GM19035 (cell line): ENCODE measurements at regions not wholly inside any gene's neighbourhood (a gene's known extent, or its start where the extent isn't known, plus 50 kb on each side); places are given as distances from the start of the nearest gene placed in this dataset.
"Not testable (repeated sequence)": the region's sequence is repeated elsewhere in the genome, so short reads cannot be mapped to it uniquely, and the experiment has no call there.

Experiments
- ATAC-seq: cut with Tn5 transposase; IDR thresholded peaks from one replicate; pipeline ENCODE4 v1.9.1; 2021; ENCODE audit not compliant: unreplicated experiment

- ATAC-seq, result no peak
Observed at GRCh38 chr14:22266142-22266442, 322.9 kb downstream of the DAD1 start.

DNA sequence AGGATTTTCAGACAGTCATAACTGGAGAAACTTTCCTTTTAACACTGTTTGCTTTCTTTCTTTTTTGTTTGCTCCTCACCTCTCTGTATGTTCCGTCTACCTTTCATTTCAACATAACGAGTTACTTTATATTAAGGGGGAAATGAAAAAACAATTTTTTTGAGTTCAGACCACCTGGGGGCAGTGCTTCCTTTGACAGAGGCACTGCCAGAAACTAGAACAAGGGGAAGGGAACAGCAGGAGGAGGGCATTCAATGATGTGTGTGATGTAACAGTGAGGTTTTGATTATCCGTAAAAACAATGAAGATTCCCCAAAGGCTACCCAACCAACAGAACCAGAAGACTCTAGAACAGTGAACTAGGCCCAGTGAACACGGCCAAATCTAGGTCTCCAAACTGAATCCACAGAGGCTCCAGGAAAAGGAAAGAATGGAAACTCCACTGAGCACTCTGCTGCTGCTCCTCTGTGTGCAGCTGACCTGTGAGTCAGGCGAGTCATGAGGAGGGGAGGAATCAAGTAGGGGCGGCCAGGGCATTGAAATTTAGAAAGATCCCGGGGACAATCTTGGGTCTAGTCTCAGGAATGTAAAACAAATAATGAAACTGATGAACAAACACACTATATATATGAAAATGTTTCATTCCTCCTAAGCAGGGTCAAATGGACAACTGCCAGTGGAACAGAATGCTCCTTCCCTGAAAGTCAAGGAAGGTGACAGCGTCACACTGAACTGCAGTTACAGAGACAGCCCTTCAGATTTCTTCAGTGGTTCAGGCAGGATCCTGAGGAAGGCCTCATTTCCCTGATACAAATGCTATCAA lies 323.5 kb downstream of the DAD1 start:
- no peak for ATAC-seq

GRCh38 chr14:22264759-22265158 lies 324.3 kb downstream of the DAD1 start:
- ATAC-seq, result no peak

DNA sequence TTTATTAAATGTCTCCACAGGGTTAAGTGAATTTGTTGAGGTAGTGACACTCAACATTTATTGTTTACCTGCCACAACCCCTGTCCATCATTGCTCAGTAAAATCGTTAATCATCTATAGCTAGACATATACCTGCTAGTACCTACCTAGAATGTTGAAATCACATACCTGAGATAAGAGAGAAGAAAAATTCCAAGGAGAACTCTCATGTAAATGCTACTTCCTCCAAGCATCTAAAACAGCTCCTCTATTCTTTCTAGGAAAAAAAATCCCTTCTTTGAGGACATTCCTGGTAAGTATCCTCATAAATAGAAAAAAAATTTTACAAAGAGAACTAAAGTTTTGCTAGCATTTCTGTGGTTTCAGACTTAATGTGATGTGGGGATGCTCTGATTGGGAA lies 325.1 kb downstream of the DAD1 start:
- ATAC-seq, result no peak

- ATAC-seq, result no peak
Observed at GRCh38 chr14:22262881-22263280, 326.1 kb downstream of the DAD1 start.

DNA sequence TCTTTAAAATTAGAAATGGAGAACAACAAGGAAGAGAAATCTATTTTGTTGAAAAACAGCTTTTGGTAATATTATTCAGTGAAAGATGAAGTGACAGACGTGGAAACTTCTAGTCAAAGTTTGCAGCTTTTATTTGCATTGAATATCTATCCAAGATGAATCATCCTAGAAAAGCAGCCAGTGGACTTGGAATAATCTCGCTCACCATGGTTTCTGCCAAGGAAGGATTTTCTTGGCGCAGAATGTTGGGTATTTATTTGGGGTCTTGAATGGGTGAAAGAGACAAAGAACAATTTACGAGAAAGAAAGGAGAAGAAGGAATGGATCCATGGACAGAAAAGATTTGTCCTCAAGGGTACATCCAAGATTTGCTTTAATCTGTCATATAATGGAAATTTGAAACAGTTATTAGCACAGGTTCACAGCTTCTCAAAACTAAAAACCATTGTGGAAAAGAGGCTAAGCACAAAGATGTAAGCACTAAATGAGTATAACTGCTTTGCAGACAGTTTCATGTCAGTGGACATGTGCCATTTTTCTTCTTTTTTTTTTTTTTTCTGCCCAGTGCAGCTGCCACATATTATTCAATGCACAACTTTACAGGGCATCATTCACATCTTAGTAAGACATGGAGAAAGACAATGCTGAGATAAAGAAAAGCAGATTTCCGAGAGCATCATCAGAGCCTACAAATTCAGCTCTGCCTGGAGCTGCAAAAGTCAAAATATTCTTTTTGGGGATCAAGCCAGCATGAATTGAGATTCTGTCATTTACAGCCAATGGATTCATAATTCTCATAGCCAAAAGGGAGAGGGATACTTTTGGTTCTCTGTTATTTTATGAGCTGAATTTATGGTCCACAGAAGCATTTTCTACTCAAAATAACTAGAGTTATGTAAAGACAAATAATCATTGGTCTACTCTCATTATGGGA lies 333.7 kb downstream of the DAD1 start:
- ATAC-seq, result no peak

DNA sequence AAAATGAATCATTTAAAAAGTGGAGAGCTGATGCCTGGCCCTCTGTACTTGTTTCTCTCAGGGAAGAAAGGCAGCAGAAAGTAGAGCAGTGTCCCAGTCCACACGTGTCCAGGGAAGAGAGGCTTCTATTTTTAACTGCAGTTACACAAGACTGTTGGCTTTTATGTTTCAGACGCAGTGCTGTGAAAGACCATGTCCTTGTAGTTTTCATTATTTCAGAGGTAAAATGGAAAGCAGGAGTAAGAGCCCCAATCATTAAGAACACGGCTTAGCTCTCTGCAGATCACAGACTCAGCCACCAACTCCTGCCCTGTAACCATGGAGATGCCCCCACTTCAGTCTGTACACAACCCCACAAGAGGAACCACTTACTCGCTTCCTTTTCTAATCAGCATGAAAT lies 336.3 kb downstream of the DAD1 start:
- ATAC-seq, result no peak

GRCh38 chr14:22251090-22251489 lies 337.9 kb downstream of the DAD1 start:
- ATAC-seq, result no peak

DNA sequence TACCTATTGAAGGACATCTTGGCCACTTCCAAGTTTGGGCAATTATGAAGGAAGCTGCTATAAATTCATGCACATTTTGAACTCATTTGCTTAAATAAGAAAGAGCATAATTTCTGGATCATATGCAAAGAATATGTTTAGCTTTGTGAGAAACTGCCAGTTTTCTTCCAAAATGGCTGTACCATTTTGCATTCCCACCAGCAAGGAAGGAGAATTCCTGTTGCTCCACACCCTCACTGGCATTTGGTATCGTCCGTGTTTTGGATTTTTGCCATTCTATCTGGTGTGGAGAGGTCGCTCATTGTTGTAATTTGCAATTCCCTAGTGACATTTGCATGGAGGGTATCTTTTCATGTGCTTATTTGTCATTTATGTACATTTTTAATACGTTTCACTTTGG lies 339.3 kb downstream of the DAD1 start:
- no peak for ATAC-seq

GRCh38 chr14:22243971-22244581 lies 344.9 kb downstream of the DAD1 start:
- no peak for ATAC-seq

GRCh38 chr14:22238320-22238719 lies 350.7 kb downstream of the DAD1 start:
- ATAC-seq, result not testable (repeated sequence)

GRCh38 chr14:22233377-22233776 lies 355.6 kb downstream of the DAD1 start:
- no peak for ATAC-seq

- ATAC-seq, result no peak
Observed at GRCh38 chr14:22232933-22233332, 356.1 kb downstream of the DAD1 start.

- no peak for ATAC-seq
Observed at GRCh38 chr14:22232486-22232885, 356.5 kb downstream of the DAD1 start.

DNA sequence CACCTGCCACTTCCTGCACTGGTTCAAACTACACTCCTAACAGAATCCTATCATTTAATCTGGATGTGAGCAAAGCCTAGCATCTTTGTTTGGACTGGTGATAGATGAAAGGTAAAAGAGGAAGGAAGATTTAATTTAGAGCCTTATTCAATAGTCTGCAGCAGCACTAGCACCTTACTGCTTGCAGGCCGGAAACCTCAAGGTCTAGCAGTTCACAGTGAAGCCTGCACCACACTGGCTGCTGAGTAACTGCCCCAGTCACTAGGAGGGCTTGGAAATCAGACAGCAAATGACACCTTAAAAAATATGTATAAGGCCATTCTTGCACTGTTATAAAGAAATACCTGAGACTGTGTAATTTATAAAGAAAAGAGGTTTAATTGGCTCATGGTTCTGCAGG lies 358.0 kb downstream of the DAD1 start:
- peak; percentile 59 for ATAC-seq

DNA sequence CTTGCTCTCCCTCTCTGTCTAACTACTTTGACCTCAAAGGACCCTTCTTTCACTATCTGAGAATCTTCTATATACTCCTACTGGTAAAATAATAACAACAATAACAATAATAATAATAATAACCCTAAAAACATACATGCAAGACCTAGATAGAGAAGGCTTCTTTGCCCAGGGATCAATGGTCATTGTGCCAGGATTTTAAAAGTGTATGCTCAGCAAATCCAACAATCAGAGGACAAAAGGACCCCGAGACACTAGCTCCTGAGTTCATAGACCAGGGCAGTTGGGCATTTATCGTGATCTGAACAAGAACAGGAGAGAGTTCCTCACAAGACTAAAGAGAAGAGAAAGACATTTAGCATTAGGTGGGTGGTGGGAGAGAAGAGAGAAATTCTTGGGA lies 358.5 kb downstream of the DAD1 start:
- ATAC-seq, result no peak

GRCh38 chr14:22227084-22227483 lies 361.9 kb downstream of the DAD1 start:
- ATAC-seq, result no peak

- ATAC-seq, result no peak
Observed at GRCh38 chr14:22226381-22226780, 362.6 kb downstream of the DAD1 start.

GRCh38 chr14:22225516-22226140 lies 363.4 kb downstream of the DAD1 start:
- no peak for ATAC-seq

DNA sequence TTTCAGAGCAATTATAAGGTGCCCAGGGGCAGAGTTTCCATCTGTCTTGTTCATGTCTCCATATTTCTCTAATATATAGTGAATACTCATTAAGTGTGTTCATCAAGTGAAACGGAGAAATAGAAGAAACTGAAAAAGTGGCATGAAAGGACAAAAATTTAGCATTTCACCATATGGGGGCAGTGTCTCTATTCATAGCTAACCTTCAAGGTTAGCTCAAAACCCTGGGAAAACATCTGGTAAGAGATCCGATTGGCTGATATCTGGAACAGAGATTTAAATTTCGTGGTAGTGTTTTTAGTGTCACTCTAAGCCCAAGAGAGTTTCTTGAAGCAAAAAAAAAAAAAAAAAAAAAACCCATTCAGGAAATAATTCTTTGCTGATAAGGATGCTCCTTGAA lies 367.5 kb downstream of the DAD1 start:
- no peak for ATAC-seq

DNA sequence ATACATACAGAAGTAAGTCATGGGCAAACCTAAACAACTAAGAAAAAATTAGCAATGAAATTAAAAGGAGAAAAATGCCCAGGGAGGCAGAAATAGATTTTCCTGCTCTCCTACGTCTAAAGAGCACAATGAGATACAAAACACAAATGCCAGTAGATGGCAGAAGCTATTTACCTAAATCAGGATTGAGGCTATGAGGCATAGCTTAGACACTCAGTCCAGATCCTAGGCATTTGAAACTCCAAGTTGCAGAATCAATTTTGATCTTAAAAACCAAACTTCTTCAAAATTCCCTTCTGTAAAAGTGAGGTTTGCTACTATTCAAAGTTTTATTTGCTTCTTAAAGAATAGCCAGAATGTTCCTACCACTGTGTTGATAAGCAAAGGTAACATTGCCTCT lies 368.6 kb downstream of the DAD1 start:
- no peak for ATAC-seq
